AG09319 (cell line): ENCODE measurements at regions not wholly inside any gene's neighbourhood (a gene's known extent, or its start where the extent isn't known, plus 50 kb on each side); places are given as distances from the start of the nearest gene placed in this dataset.

Source experiments
- DNase-seq: peaks from one replicate; pipeline ENCODE4 v3.0.0-alpha.2; 2010; ENCODE audit warnings: low read depth; ENCODE audit errors: extremely low read depth
- TF ChIP-seq, protein P1 (sequence below): IDR thresholded peaks from 2 replicates; pipeline ENCODE4 v1.5.1; 2011; ENCODE audit warnings: low read depth, mild to moderate bottlenecking, inconsistent platforms, low read length, moderate library complexity

DNA sequence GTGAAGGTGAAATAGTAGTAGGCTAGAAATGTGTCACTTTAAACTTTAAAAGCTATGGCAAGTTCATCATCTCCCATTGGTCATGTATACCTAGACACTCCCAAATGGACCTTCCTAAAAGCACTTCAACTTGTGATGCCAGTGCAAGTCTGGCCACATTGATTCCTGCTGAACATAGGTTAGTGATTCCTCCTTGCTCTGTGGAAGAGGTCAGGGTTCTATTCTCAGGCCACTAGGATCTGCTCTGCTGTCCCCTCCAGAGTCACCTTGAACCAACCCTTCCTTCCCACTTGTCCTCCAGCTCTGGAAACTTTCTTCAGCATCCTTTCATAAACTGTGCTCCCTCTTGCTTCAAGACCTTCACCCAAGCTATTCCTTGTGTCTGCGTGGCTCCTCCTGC, 301.7 kb downstream of the RPLP1 start:
- no peak for DNase-seq
- TF ChIP-seq, protein P1, sequence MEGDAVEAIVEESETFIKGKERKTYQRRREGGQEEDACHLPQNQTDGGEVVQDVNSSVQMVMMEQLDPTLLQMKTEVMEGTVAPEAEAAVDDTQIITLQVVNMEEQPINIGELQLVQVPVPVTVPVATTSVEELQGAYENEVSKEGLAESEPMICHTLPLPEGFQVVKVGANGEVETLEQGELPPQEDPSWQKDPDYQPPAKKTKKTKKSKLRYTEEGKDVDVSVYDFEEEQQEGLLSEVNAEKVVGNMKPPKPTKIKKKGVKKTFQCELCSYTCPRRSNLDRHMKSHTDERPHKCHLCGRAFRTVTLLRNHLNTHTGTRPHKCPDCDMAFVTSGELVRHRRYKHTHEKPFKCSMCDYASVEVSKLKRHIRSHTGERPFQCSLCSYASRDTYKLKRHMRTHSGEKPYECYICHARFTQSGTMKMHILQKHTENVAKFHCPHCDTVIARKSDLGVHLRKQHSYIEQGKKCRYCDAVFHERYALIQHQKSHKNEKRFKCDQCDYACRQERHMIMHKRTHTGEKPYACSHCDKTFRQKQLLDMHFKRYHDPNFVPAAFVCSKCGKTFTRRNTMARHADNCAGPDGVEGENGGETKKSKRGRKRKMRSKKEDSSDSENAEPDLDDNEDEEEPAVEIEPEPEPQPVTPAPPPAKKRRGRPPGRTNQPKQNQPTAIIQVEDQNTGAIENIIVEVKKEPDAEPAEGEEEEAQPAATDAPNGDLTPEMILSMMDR, result no peak

DNA sequence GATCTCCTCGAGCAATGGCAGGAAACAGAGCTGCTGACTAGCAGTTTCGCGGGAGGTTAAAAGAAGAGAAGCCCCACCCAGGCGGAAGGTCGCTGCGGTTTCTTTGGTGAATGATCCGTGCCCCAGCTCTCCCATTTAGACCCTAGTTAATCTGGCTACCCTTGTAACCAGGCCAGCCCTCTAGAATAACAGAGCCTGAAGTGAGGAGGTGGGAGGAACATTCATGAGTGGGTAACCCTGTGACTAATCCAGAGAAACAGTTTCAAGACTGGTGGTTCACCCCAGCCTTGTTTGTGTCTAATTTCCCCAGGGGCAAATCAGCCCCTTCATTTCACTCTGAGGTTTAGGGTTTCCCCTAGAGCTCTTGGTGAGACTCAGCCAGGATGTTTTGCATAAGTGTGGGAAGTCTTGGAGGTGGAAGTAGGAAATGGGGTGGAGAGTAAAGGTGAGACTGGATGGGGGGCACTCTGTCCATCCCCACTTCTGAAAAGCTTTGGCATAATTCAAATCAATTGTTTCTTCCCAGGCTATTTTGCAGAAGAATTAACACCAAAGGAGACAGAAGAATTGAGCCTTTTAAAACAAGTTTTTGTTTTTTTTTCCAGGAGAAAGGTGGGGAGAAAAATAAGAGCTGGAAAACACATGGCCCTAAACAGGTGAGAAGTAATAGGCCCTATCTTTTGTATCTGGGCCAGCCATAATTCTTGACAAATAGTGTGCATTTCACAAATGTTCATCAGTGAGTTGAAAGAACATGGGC, 303.1 kb downstream of the RPLP1 start:
- TF ChIP-seq, protein P1, result no peak
- no peak for DNase-seq

DNA sequence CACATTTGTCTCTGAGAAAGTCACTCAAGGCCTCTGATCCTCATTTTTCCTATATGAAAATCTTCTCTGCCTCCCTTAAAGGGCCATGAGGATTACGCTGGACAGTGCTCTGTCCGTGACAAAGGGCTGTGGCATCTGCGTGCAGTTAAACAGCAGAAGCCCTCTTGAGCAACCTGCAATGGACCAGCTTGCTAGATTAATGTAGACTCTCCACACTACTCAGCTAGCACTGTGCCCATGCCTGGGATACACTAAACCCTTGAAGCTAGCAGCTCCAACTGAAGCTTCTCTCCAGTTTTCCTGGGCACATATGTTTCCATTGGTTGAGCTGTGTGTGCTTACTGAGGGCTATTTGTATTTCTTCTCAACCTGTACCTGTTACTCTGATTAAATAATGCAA, 303.8 kb downstream of the RPLP1 start:
- TF ChIP-seq, protein P1, result no peak
- no peak for DNase-seq

DNA sequence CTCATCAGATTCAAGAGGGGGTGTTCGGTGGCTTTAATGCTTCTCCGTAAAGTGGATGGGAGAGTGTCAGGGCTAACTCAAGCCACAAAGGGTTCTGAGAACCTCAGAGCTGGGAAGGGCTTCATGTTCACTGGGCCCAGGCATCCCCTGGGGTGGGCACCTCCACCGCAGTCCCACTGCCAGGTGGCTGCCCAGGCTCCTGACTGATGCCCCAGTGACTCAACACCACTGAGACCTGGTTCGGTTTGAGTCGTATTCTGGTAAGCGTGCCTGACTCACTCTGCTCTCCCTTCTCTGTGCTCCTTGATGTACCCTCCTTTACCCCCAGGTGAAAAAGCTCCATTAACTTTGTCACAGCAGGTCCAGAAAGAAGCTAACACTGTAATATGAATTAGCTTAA, 304.6 kb downstream of the RPLP1 start:
- TF ChIP-seq, protein P1, result no peak
- DNase-seq, result no peak

DNA sequence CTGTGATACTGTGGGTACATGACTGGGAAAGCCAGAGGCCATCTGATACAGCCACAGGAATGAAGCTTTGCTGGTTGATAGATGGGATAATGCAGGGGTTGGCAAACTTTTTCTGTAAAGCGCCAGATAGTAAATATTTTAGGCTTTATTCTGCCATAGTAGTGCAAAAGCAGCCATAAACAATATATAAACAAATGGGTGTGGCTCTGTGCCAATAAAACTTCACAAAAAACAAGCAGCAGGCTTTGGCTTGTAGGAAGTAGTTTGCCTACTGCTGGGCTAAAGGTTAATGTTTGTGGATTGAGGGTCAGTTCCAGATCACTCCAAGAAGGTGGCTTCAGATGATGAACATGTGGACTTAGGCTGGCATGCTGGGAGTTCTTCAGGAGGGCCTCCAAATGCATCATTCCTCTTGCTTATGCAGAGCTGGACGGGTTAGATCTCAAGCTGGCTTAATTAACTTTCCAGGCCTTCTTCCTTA, 305.7 kb downstream of the RPLP1 start:
- DNase-seq, result no peak
- TF ChIP-seq, protein P1, result no peak

DNA sequence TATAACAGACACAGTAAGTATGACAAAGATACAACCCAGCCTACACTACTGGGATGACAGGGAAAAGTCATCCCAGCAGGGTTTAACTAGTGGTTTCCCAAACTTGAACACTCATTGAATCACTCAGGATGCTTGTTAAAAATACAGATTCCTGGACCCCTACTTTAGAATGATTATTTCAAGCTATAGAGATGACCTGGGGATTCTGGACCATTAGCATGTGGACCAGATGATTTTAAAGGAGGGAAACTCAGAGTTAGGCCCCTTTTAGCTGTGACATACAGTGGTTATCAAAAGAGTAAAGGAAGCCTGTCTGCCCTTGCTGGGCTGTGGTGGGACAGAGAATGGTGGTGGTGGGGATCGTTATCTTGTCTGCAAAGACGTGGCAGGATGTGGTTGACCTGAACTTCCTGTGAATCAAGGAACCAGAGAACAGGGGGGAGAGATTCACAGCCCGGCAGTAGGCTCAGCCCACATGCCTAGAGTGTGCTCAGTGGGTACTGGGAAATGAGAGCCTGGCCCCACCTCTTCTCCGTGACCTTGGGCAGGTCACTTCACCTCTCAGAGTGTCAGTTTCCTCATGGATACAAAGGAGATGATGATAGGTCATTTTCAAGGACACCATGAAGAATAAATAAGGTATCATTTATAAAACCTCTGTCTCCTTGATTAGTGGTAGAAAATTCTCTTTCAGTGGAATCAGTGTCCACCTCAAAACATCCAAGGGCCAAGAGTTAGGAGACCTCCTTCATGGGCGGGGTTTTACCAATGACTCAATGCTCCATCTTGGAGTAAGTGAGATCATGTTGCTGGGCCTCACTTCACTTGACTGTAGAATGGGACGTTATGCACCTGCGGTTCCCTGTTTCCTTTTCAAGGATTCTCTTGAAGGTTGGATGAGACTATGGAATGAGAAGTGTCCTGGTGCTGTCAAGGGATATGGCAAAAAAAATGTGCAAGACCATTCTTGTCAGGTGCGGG, 306.5 kb downstream of the RPLP1 start:
- TF ChIP-seq, protein P1, result no peak
- DNase-seq, result no peak
